ENCODE measurements at regions not wholly inside any gene's neighbourhood (a gene's known extent, or its start where the extent isn't known, plus 50 kb on each side); places are given as distances from the start of the nearest gene placed in this dataset.

GRCh38 chr16:5479926-5480325, 382.3 kb upstream of the EEF2KMT start:
- TF ChIP-seq ZNF274 (IDR thresholded peaks at IDR 0.05; ENCODE audit: low read depth, low read length) (no peak), SUZ12 (IDR thresholded peaks at IDR 0.05; ENCODE audit: extremely low read depth, insufficient read depth, insufficient read length) (no peak), YY1 (IDR thresholded peaks at IDR 0.05; ENCODE audit: insufficient read depth, insufficient read length) (no peak)
